Loucy (cell line): ENCODE measurements at regions not wholly inside any gene's neighbourhood (a gene's known extent, or its start where the extent isn't known, plus 50 kb on each side); places are given as distances from the start of the nearest gene placed in this dataset.

Experiments
- CTCF ChIP-seq: fragments of 200-600 bp; sonication (generic); conservative IDR thresholded peaks from 2 replicates; pipeline ENCODE4 v1.5.1; 2014; ENCODE audit warnings: mild to moderate bottlenecking, antibody characterized with exemption, low read length
- EZH2phosphoT487 ChIP-seq: fragments of 200-600 bp; IDR thresholded peaks from 2 replicates; pipeline ENCODE4 v1.6.1; 2018; ENCODE audit warnings: antibody characterized with exemption, mild to moderate bottlenecking, moderate library complexity, borderline replicate concordance

- no peak for TF ChIP-seq CTCF
- no peak for TF ChIP-seq EZH2phosphoT487
These were observed 232.9 kb upstream of the ANKRD50 start for GRCh38 chr4:124945422-124945821.
